ENCODE measurements at regions not wholly inside any gene's neighbourhood (a gene's known extent, or its start where the extent isn't known, plus 50 kb on each side); places are given as distances from the start of the nearest gene placed in this dataset.
"Not testable (repeated sequence)": the region's sequence is repeated elsewhere in the genome, so short reads cannot be mapped to it uniquely, and the experiment has no call there.

GRCh38 chr1:149338698-149339097 is 136.1 kb upstream of the NBPF19 start:
- H3K9me3 ChIP-seq (ENCODE audit: control insufficient read depth, low read depth, low read length), result not testable (repeated sequence)

DNA sequence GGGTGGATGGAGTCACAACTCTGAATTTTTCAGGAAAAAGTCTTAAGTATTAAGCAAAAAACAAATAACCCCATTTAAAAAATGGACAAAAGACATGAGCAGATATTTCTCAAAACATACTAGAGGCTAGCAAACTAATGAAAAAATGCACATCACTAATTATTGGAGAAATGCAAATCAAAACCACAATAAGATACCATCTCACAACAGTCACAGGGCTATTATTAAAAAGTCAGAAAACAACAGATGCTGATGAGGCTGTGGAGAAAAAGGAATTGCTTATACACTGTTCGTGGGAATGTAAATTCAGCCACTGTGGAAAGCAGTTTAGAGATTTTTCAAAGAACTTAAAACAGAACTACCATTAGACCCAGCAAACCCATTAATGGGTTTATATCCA is 125.4 kb upstream of the NBPF19 start:
- not testable (repeated sequence) for H3K9ac ChIP-seq (ENCODE audit: low read length); H3K27ac ChIP-seq (ENCODE audit: low read length); H3K27me3 ChIP-seq (ENCODE audit: control insufficient read depth, insufficient read depth, low read length); H3K4me1 ChIP-seq (ENCODE audit: control insufficient read depth, low read depth, low read length); H3K9me3 ChIP-seq (ENCODE audit: control insufficient read depth, low read depth, low read length); H3K36me3 ChIP-seq (ENCODE audit: control insufficient read depth, low read depth, low read length); H3K4me3 ChIP-seq (ENCODE audit: low read length)

More at GRCh38 chr1:149338698-149339097, 136.1 kb upstream of the NBPF19 start:
- not testable (repeated sequence) for H3K36me3 ChIP-seq (ENCODE audit: control insufficient read depth, low read depth, low read length); H3K4me3 ChIP-seq (ENCODE audit: low read length); H3K9ac ChIP-seq (ENCODE audit: low read length); H3K27me3 ChIP-seq (ENCODE audit: control insufficient read depth, insufficient read depth, low read length); H3K4me1 ChIP-seq (ENCODE audit: control insufficient read depth, low read depth, low read length); H3K27ac ChIP-seq (ENCODE audit: low read length)

GRCh38 chr1:149352205-149352604 is 122.6 kb upstream of the NBPF19 start:
- H3K36me3 ChIP-seq (ENCODE audit: control insufficient read depth, low read depth, low read length); H3K9ac ChIP-seq (ENCODE audit: low read length); H3K4me1 ChIP-seq (ENCODE audit: control insufficient read depth, low read depth, low read length); H3K4me3 ChIP-seq (ENCODE audit: low read length); H3K27ac ChIP-seq (ENCODE audit: low read length); H3K9me3 ChIP-seq (ENCODE audit: control insufficient read depth, low read depth, low read length); H3K27me3 ChIP-seq (ENCODE audit: control insufficient read depth, insufficient read depth, low read length): not testable (repeated sequence)

- H3K4me1 ChIP-seq (ENCODE audit: control insufficient read depth, low read depth, low read length); H3K9ac ChIP-seq (ENCODE audit: low read length); H3K27me3 ChIP-seq (ENCODE audit: control insufficient read depth, insufficient read depth, low read length); H3K36me3 ChIP-seq (ENCODE audit: control insufficient read depth, low read depth, low read length); H3K4me3 ChIP-seq (ENCODE audit: low read length); H3K27ac ChIP-seq (ENCODE audit: low read length); H3K9me3 ChIP-seq (ENCODE audit: control insufficient read depth, low read depth, low read length): not testable (repeated sequence)
These were observed 120.3 kb upstream of the NBPF19 start for GRCh38 chr1:149354579-149354978.

- not testable (repeated sequence) for H3K27ac ChIP-seq (ENCODE audit: low read length); H3K4me3 ChIP-seq (ENCODE audit: low read length)
These were observed 119.1 kb upstream of the NBPF19 start for GRCh38 chr1:149355748-149356147.

GRCh38 chr1:149356152-149356551 is 118.7 kb upstream of the NBPF19 start:
- not testable (repeated sequence) for H3K9ac ChIP-seq (ENCODE audit: low read length); H3K9me3 ChIP-seq (ENCODE audit: control insufficient read depth, low read depth, low read length); H3K36me3 ChIP-seq (ENCODE audit: control insufficient read depth, low read depth, low read length); H3K27ac ChIP-seq (ENCODE audit: low read length); H3K4me3 ChIP-seq (ENCODE audit: low read length); H3K4me1 ChIP-seq (ENCODE audit: control insufficient read depth, low read depth, low read length); H3K27me3 ChIP-seq (ENCODE audit: control insufficient read depth, insufficient read depth, low read length)

More at GRCh38 chr1:149355748-149356147, 119.1 kb upstream of the NBPF19 start:
- not testable (repeated sequence) for H3K27me3 ChIP-seq (ENCODE audit: control insufficient read depth, insufficient read depth, low read length); H3K9ac ChIP-seq (ENCODE audit: low read length); H3K36me3 ChIP-seq (ENCODE audit: control insufficient read depth, low read depth, low read length); H3K4me1 ChIP-seq (ENCODE audit: control insufficient read depth, low read depth, low read length); H3K9me3 ChIP-seq (ENCODE audit: control insufficient read depth, low read depth, low read length)

GRCh38 chr1:149360351-149360750 is 114.5 kb upstream of the NBPF19 start:
- H3K36me3 ChIP-seq (ENCODE audit: control insufficient read depth, low read depth, low read length); H3K9me3 ChIP-seq (ENCODE audit: control insufficient read depth, low read depth, low read length); H3K4me1 ChIP-seq (ENCODE audit: control insufficient read depth, low read depth, low read length); H3K27ac ChIP-seq (ENCODE audit: low read length); H3K9ac ChIP-seq (ENCODE audit: low read length); H3K4me3 ChIP-seq (ENCODE audit: low read length); H3K27me3 ChIP-seq (ENCODE audit: control insufficient read depth, insufficient read depth, low read length): not testable (repeated sequence)

GRCh38 chr1:149361310-149361709 is 113.5 kb upstream of the NBPF19 start:
- H3K9me3 ChIP-seq (ENCODE audit: control insufficient read depth, low read depth, low read length); H3K27ac ChIP-seq (ENCODE audit: low read length); H3K36me3 ChIP-seq (ENCODE audit: control insufficient read depth, low read depth, low read length); H3K9ac ChIP-seq (ENCODE audit: low read length); H3K4me1 ChIP-seq (ENCODE audit: control insufficient read depth, low read depth, low read length); H3K27me3 ChIP-seq (ENCODE audit: control insufficient read depth, insufficient read depth, low read length); H3K4me3 ChIP-seq (ENCODE audit: low read length): not testable (repeated sequence)

- not testable (repeated sequence) for H3K27me3 ChIP-seq (ENCODE audit: control insufficient read depth, insufficient read depth, low read length); H3K9me3 ChIP-seq (ENCODE audit: control insufficient read depth, low read depth, low read length); H3K9ac ChIP-seq (ENCODE audit: low read length); H3K27ac ChIP-seq (ENCODE audit: low read length); H3K4me1 ChIP-seq (ENCODE audit: control insufficient read depth, low read depth, low read length); H3K36me3 ChIP-seq (ENCODE audit: control insufficient read depth, low read depth, low read length); H3K4me3 ChIP-seq (ENCODE audit: low read length)
These were observed 110.5 kb upstream of the NBPF19 start for GRCh38 chr1:149364188-149364981.

- H3K4me3 ChIP-seq (ENCODE audit: low read length); H3K27me3 ChIP-seq (ENCODE audit: control insufficient read depth, insufficient read depth, low read length); H3K9me3 ChIP-seq (ENCODE audit: control insufficient read depth, low read depth, low read length); H3K27ac ChIP-seq (ENCODE audit: low read length); H3K4me1 ChIP-seq (ENCODE audit: control insufficient read depth, low read depth, low read length); H3K36me3 ChIP-seq (ENCODE audit: control insufficient read depth, low read depth, low read length); H3K9ac ChIP-seq (ENCODE audit: low read length): not testable (repeated sequence)
These were observed 108.4 kb upstream of the NBPF19 start for GRCh38 chr1:149366402-149366801.

GRCh38 chr1:149367472-149368044 is 107.3 kb upstream of the NBPF19 start:
- not testable (repeated sequence) for H3K9me3 ChIP-seq (ENCODE audit: control insufficient read depth, low read depth, low read length); H3K4me3 ChIP-seq (ENCODE audit: low read length); H3K36me3 ChIP-seq (ENCODE audit: control insufficient read depth, low read depth, low read length); H3K4me1 ChIP-seq (ENCODE audit: control insufficient read depth, low read depth, low read length); H3K27me3 ChIP-seq (ENCODE audit: control insufficient read depth, insufficient read depth, low read length); H3K9ac ChIP-seq (ENCODE audit: low read length); H3K27ac ChIP-seq (ENCODE audit: low read length)

DNA sequence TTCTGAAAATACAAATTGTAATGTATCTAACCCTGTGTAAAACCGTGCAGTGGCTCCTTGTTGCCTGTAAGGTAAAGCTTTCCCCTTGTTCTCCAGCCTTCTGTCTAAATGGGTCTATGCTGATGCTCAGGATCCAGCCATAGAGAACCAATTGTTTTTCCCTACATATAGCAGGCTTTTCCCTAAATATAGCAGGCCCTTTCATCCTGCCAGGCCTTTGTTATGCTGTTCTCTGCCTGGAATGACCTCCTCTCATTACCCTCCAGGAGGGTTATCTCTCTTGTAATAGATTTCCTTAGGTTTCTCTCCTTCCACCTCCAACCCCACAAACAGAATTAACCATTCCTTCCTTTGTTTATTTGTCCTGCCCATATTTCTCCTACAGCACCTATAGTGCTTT is 106.5 kb upstream of the NBPF19 start:
- not testable (repeated sequence) for H3K4me1 ChIP-seq (ENCODE audit: control insufficient read depth, low read depth, low read length); H3K27me3 ChIP-seq (ENCODE audit: control insufficient read depth, insufficient read depth, low read length); H3K9me3 ChIP-seq (ENCODE audit: control insufficient read depth, low read depth, low read length); H3K4me3 ChIP-seq (ENCODE audit: low read length); H3K36me3 ChIP-seq (ENCODE audit: control insufficient read depth, low read depth, low read length); H3K9ac ChIP-seq (ENCODE audit: low read length); H3K27ac ChIP-seq (ENCODE audit: low read length)

Data from iPS-18a (cell line).